ENCODE measurements at regions not wholly inside any gene's neighbourhood (a gene's known extent, or its start where the extent isn't known, plus 50 kb on each side); places are given as distances from the start of the nearest gene placed in this dataset.

DNA sequence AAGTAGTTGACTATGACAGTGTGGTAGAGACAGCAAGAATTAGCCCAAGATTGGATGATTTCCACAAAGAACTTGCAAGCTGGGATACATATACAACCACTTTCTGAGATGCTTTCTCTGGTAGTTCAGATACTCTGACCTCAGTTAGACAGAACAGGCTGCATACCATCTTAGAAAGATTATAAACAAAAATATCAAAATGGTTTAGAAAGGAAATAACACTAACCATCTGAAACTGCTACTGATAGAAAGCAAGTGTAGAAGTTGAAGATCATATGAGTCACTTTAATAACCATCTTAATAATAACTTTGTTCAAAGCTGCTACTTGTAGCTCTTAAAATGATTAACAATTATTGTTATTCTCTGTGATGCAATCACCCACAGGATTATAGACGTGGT, 255.4 kb upstream of the TTC29 start:
- Histone ChIP-seq H3K4me2 (ENCODE audit: insufficient read depth, insufficient read length, low read length) (no peak overlapping the region), H3K14ac (ENCODE audit: insufficient read depth, low read length) (no peak overlapping the region), H3K4ac (ENCODE audit: low read depth, low read length) (no peak overlapping the region), H3K18ac (ENCODE audit: insufficient read length, low read depth, low read length) (no peak overlapping the region), H3K79me2 (ENCODE audit: insufficient read depth, low read length) (no peaks in the 10 kb centered on the region), H3K23ac (ENCODE audit: insufficient read length, low read depth, low read length) (no peak overlapping the region), H4K91ac (ENCODE audit: insufficient read length, low read depth, low read length) (no peak overlapping the region), H3K9ac (ENCODE audit: extremely low read depth, insufficient read length, low read length) (no peak overlapping the region), H3K56ac (ENCODE audit: insufficient read length, low read depth, low read length) (no peak overlapping the region), H2AFZ (ENCODE audit: low read length) (no peak overlapping the region), H3K23me2 (ENCODE audit: insufficient read length, low read depth, low read length, poor library complexity, severe bottlenecking) (no peaks in the 10 kb centered on the region), H2BK120ac (ENCODE audit: low read depth, low read length, poor library complexity, severe bottlenecking) (no peak overlapping the region), H2BK20ac (ENCODE audit: low read depth, low read length, poor library complexity, severe bottlenecking) (no peak overlapping the region), H2BK15ac (ENCODE audit: low read depth, low read length) (no peak overlapping the region), H4K20me1 (ENCODE audit: control insufficient read depth, insufficient read depth, insufficient read length) (no peaks in the 10 kb centered on the region), H3K4me1 (ENCODE audit: insufficient read depth, low read length) (peaks cover 9% of the 10 kb centered on the region; the same call in 1 of the 2 replicates), H2BK5ac (ENCODE audit: insufficient read length, low read length) (no peak overlapping the region), H2AK5ac (ENCODE audit: insufficient read length, low read length) (no peak overlapping the region), H3T11ph (ENCODE audit: low read length) (no peak overlapping the region), H4K8ac (replicated peaks; ENCODE audit: insufficient read length, low read depth, low read length) (no peak overlapping the region), H3K27ac (ENCODE audit: insufficient read length, low read depth, low read length) (no peak overlapping the region), H4K5ac (ENCODE audit: insufficient read length, low read depth, low read length) (no peak overlapping the region), H3K79me1 (ENCODE audit: insufficient read depth, low read depth, low read length, poor library complexity, severe bottlenecking) (no peaks in the 10 kb centered on the region), H3K27me3 (ENCODE audit: insufficient read depth, low read length) (no peaks in the 10 kb centered on the region), H2BK12ac (ENCODE audit: insufficient read length, low read depth, low read length) (no peak overlapping the region), H3K9me3 (ENCODE audit: control insufficient read depth, low read depth, low read length) (no peaks in the 10 kb centered on the region)
- H3K4me1 Mint-ChIP-seq = peaks cover 24 to 25% of the 10 kb centered on the region in 2 experiments
- DNase-seq = no peak
- TF ChIP-seq, protein P1, sequence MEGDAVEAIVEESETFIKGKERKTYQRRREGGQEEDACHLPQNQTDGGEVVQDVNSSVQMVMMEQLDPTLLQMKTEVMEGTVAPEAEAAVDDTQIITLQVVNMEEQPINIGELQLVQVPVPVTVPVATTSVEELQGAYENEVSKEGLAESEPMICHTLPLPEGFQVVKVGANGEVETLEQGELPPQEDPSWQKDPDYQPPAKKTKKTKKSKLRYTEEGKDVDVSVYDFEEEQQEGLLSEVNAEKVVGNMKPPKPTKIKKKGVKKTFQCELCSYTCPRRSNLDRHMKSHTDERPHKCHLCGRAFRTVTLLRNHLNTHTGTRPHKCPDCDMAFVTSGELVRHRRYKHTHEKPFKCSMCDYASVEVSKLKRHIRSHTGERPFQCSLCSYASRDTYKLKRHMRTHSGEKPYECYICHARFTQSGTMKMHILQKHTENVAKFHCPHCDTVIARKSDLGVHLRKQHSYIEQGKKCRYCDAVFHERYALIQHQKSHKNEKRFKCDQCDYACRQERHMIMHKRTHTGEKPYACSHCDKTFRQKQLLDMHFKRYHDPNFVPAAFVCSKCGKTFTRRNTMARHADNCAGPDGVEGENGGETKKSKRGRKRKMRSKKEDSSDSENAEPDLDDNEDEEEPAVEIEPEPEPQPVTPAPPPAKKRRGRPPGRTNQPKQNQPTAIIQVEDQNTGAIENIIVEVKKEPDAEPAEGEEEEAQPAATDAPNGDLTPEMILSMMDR (conservative IDR thresholded peaks at IDR 0.05) = no peak
- no peaks in the 10 kb centered on the region for H3K27me3 Mint-ChIP-seq (ENCODE audit: low read depth)
- no peak overlapping the region for H3K27ac Mint-ChIP-seq
- H3K36me3 Mint-ChIP-seq (ENCODE audit: insufficient read depth in 1 of 3, low read depth in 3 of 3) = no peaks in the 10 kb centered on the region
- no peaks in the 10 kb centered on the region for H3K9me3 Mint-ChIP-seq
- no CpG with 5 or more reads among the region's 1 CpG for WGBS (ENCODE audit: extremely low coverage, insufficient read length, low lambda C conversion rate)
- no peak overlapping the region for H3K4me3 Mint-ChIP-seq

All from H9 (cell line).